ENCODE measurements at regions not wholly inside any gene's neighbourhood (a gene's known extent, or its start where the extent isn't known, plus 50 kb on each side); places are given as distances from the start of the nearest gene placed in this dataset.
"Not testable (repeated sequence)": the region's sequence is repeated elsewhere in the genome, so short reads cannot be mapped to it uniquely, and the experiment has no call there.

- TF ChIP-seq POLR2A (IDR thresholded peaks at IDR 0.05), result no peak
- TF ChIP-seq EP300 (IDR thresholded peaks at IDR 0.05), result no peak
- no peak for TF ChIP-seq CTCF (IDR thresholded peaks at IDR 0.05)
- Histone ChIP-seq H3K36me3 (no peaks in the 10 kb centered on the region), H3K27me3 (no peaks in the 10 kb centered on the region), H3K27ac (no peak overlapping the region), H3K9me3 (no peaks in the 10 kb centered on the region), H3K4me1 (no peaks in the 10 kb centered on the region), H3K4me3 (no peak overlapping the region)
- no peak for DNase-seq (ENCODE audit: low spot score in 2 of 2)
- WGBS, 2 donors, result 62 to 77% methylated on average over 1 of the region's 1 CpG
Measured at GRCh38 chr13:55091172-55091571, 2049.5 kb upstream of the PRR20A start.

GRCh38 chr13:55106509-55106908, 2034.2 kb upstream of the PRR20A start:
- Histone ChIP-seq H3K9me3 (no peaks in the 10 kb centered on the region), H3K4me1 (no peaks in the 10 kb centered on the region), H3K36me3 (no peaks in the 10 kb centered on the region), H3K27me3 (no peaks in the 10 kb centered on the region), H3K27ac (no peak overlapping the region), H3K4me3 (no peak overlapping the region)
- WGBS, 2 donors, result 81% methylated on average over 1 of the region's 1 CpG
- DNase-seq (ENCODE audit: low spot score in 2 of 2), result no peak
- no peak for TF ChIP-seq POLR2A (IDR thresholded peaks at IDR 0.05)

- no peaks in the 10 kb centered on the region for H3K4me1 ChIP-seq
- H3K36me3 ChIP-seq, result no peaks in the 10 kb centered on the region
- no peak overlapping the region for H3K4me3 ChIP-seq
- TF ChIP-seq CTCF (IDR thresholded peaks at IDR 0.05), result no peak
- no peak for TF ChIP-seq EP300 (IDR thresholded peaks at IDR 0.05)
- TF ChIP-seq POLR2A (IDR thresholded peaks at IDR 0.05), result no peak
- no peak overlapping the region for H3K27ac ChIP-seq
- no peaks in the 10 kb centered on the region for H3K27me3 ChIP-seq
- DNase-seq (ENCODE audit: low spot score in 2 of 2), result no peak
- no peaks in the 10 kb centered on the region for H3K9me3 ChIP-seq
Measured at GRCh38 chr13:55120631-55121030, 2020.1 kb upstream of the PRR20A start.

GRCh38 chr13:55155046-55155445, 1985.7 kb upstream of the PRR20A start:
- WGBS, 2 donors, result 53 to 56% methylated on average over 1 of the region's 1 CpG
- DNase-seq (ENCODE audit: low spot score in 2 of 2), result no peak
- TF ChIP-seq CTCF (IDR thresholded peaks at IDR 0.05), result no peak
- no peak for TF ChIP-seq POLR2A (IDR thresholded peaks at IDR 0.05)
- no peak for TF ChIP-seq EP300 (IDR thresholded peaks at IDR 0.05)
- peaks cover 0 to 14% (median 2%) of the 10 kb centered on the region in 4 donors for H3K9me3 ChIP-seq
- H3K27ac ChIP-seq, result no peak overlapping the region
- H3K4me1 ChIP-seq, result no peaks in the 10 kb centered on the region
- no peaks in the 10 kb centered on the region for H3K36me3 ChIP-seq
- H3K4me3 ChIP-seq, result no peak overlapping the region
- H3K27me3 ChIP-seq, result no peaks in the 10 kb centered on the region

- H3K27me3 ChIP-seq, result no peaks in the 10 kb centered on the region
- DNase-seq (ENCODE audit: low spot score in 2 of 2), result no peak
- H3K4me1 ChIP-seq, result no peaks in the 10 kb centered on the region
- H3K4me3 ChIP-seq, result no peak overlapping the region
- peaks cover 0 to 14% (median 2%) of the 10 kb centered on the region in 4 donors for H3K9me3 ChIP-seq
- TF ChIP-seq CTCF (IDR thresholded peaks at IDR 0.05) (no peak), POLR2A (IDR thresholded peaks at IDR 0.05) (no peak), EP300 (IDR thresholded peaks at IDR 0.05) (no peak)
- 73 to 76% methylated on average over 4 of the region's 4 CpGs for whole genome bisulfite sequencing, 2 donors
- H3K27ac ChIP-seq, result no peak overlapping the region
- H3K36me3 ChIP-seq, result no peaks in the 10 kb centered on the region
Measured at GRCh38 chr13:55159765-55160164, 1981.0 kb upstream of the PRR20A start.

- Histone ChIP-seq H3K4me1 (no peaks in the 10 kb centered on the region), H3K27ac (no peak overlapping the region), H3K27me3 (no peaks in the 10 kb centered on the region), H3K4me3 (no peak overlapping the region), H3K36me3 (no peaks in the 10 kb centered on the region), H3K9me3 (peaks cover 0 to 13% (median 2%) of the 10 kb centered on the region in 4 donors)
- TF ChIP-seq CTCF (IDR thresholded peaks at IDR 0.05) (no peak), EP300 (IDR thresholded peaks at IDR 0.05) (no peak), POLR2A (IDR thresholded peaks at IDR 0.05) (no peak)
- DNase-seq (ENCODE audit: low spot score in 2 of 2), result no peak
- WGBS, 2 donors, result 58 to 59% methylated on average over 3 of the region's 3 CpGs
Measured at GRCh38 chr13:55160867-55161266, 1979.9 kb upstream of the PRR20A start.

GRCh38 chr13:55178582-55178981, 1962.1 kb upstream of the PRR20A start:
- not testable (repeated sequence) for H3K9me3 ChIP-seq; H3K4me1 ChIP-seq; H3K27me3 ChIP-seq; H3K36me3 ChIP-seq; H3K27ac ChIP-seq; DNase-seq (ENCODE audit: low spot score in 2 of 2); H3K4me3 ChIP-seq
- WGBS, 2 donors, result 100% methylated on average over 1 of the region's 1 CpG

Measured in tibial nerve (tissue), 4 donors.